Lower lobe of right lung (tissue), 2 donors: ENCODE measurements at regions not wholly inside any gene's neighbourhood (a gene's known extent, or its start where the extent isn't known, plus 50 kb on each side); places are given as distances from the start of the nearest gene placed in this dataset.
A peak's percentile ranks its signal among the peaks of the same experiment; 100 is the strongest.
"Not testable (repeated sequence)": the region's sequence is repeated elsewhere in the genome, so short reads cannot be mapped to it uniquely, and the experiment has no call there.

Experiments
- ATAC-seq, 2 donors: fragments of 200-7000 bp; cut with Tn5 transposase; one replicate each; pipeline ENCODE4 v1.9.1; 2020 to 2022; ENCODE audit warnings: mild to moderate bottlenecking in 2 of 2, moderate library complexity in 2 of 2
- DNase-seq: peaks from one replicate; pipeline ENCODE4 v3.0.0-alpha.2; 2020
- H3K27ac ChIP-seq: fragments of 200-600 bp; one replicate; pipeline ENCODE4 v1.8.0; 2022
- H3K27me3 ChIP-seq: fragments of 200-600 bp; one replicate; pipeline ENCODE4 v1.8.0; 2022; ENCODE audit warnings: low read depth
- H3K36me3 ChIP-seq: fragments of 200-600 bp; one replicate; pipeline ENCODE4 v1.8.0; 2022; ENCODE audit warnings: mild to moderate bottlenecking
- H3K4me1 ChIP-seq: fragments of 200-600 bp; one replicate; pipeline ENCODE4 v1.8.0; 2022
- H3K4me3 ChIP-seq: fragments of 200-600 bp; one replicate; pipeline ENCODE4 v1.8.0; 2022; ENCODE audit warnings: mild to moderate bottlenecking
- H3K9me3 ChIP-seq: fragments of 200-600 bp; one replicate; pipeline ENCODE4 v1.8.0; 2022
- intact Hi-C: fragments of 100-400 bp; cut with DNase I; formaldehyde crosslinking; loops from one replicate; pipeline ENCODE4 v1.11.0; 2022
- TF ChIP-seq, protein P1 (sequence below): fragments of 200-600 bp; IDR thresholded peaks from one replicate; pipeline ENCODE4 v1.8.0; 2022; ENCODE audit warnings: antibody characterized with exemption, mild to moderate bottlenecking
- donor health status: DM: no; HTN: yes; CAD: no; lungs with severe emphysema.

DNA sequence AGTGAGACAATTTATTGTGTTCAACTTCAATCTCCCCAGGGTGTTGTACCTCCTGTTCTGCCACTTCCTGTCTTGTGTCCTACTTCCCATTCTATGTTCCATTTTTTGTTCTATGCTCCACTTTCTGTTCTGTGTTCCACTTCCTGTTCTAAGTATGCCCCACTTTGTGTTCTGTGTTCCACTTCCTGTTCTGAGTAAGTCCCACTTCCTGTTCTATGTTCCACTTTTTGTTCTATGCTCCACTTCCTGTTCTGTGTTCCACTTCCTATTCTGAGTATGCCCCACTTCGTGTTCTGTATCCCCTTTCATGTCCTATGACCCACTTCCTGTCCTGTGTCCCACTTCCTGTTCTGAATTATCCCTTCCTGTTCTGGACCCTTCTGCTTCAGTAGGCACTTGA, 732.7 kb downstream of the TBC1D22A start:
- ATAC-seq (no peak), DNase-seq (no peak)
- Histone ChIP-seq H3K27ac (no peak overlapping the region), H3K9me3 (peaks cover 9% of the 10 kb centered on the region), H3K27me3 (peaks cover 5% of the 10 kb centered on the region), H3K4me3 (no peak overlapping the region), H3K4me1 (no peaks in the 10 kb centered on the region), H3K36me3 (no peaks in the 10 kb centered on the region)
- intact Hi-C loops = no loop called here
- TF ChIP-seq, protein P1, sequence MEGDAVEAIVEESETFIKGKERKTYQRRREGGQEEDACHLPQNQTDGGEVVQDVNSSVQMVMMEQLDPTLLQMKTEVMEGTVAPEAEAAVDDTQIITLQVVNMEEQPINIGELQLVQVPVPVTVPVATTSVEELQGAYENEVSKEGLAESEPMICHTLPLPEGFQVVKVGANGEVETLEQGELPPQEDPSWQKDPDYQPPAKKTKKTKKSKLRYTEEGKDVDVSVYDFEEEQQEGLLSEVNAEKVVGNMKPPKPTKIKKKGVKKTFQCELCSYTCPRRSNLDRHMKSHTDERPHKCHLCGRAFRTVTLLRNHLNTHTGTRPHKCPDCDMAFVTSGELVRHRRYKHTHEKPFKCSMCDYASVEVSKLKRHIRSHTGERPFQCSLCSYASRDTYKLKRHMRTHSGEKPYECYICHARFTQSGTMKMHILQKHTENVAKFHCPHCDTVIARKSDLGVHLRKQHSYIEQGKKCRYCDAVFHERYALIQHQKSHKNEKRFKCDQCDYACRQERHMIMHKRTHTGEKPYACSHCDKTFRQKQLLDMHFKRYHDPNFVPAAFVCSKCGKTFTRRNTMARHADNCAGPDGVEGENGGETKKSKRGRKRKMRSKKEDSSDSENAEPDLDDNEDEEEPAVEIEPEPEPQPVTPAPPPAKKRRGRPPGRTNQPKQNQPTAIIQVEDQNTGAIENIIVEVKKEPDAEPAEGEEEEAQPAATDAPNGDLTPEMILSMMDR = no peak

- H3K4me3 ChIP-seq, H3K27me3 ChIP-seq, intact Hi-C loops, DNase-seq, H3K27ac ChIP-seq, H3K36me3 ChIP-seq, H3K9me3 ChIP-seq, ATAC-seq, H3K4me1 ChIP-seq: not testable (repeated sequence)
These were observed 725.7 kb downstream of the TBC1D22A start for GRCh38 chr22:47488131-47488530.

- H3K27me3 ChIP-seq = no peaks in the 10 kb centered on the region
- peak overlapping the region; percentile 32 for H3K4me3 ChIP-seq
- no peaks in the 10 kb centered on the region for H3K36me3 ChIP-seq
- peak; percentile 52 for DNase-seq
- H3K9me3 ChIP-seq = no peaks in the 10 kb centered on the region
- TF ChIP-seq, protein P1 = no peak
- intact Hi-C loops = no loop called here
- H3K4me1 ChIP-seq = no peaks in the 10 kb centered on the region
- ATAC-seq = peak; percentile 64 to 73
- H3K27ac ChIP-seq = no peak overlapping the region
These were observed 724.3 kb downstream of the TBC1D22A start for GRCh38 chr22:47486569-47487312.

DNA sequence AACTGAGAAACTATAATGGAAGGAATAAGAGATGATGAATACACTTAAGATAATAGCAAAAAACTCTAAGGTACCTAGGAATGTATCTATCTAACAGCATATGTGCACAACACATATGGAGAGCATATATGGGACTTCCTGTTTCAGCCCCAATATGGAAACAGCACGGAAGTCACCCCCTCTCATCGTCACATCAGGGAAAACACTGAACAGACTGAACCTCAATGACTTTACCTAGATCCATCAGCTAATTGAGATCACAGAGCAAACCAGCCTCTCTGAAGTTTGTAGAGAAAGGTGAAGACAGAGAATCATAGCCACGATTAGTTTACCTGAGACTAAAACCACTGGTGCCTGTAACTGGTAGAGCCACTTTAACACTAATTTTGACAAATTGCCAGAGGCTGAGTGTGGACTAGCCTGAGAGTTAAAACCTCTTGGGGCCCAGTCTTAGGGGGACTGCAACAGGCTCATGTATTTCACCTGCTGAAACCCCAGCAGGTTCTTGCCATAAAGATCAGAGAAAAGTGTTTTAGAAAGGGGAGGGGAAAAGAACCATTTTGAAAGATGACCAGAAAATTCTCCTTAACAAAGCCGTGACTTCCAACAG, 722.6 kb downstream of the TBC1D22A start:
- ATAC-seq (peak; percentile 68 to 84), DNase-seq (no peak)
- TF ChIP-seq, protein P1 = no peak
- Histone ChIP-seq H3K9me3 (no peaks in the 10 kb centered on the region), H3K36me3 (no peaks in the 10 kb centered on the region), H3K27ac (no peak overlapping the region), H3K27me3 (no peaks in the 10 kb centered on the region), H3K4me1 (no peaks in the 10 kb centered on the region), H3K4me3 (peak overlapping the region; percentile 32)
- intact Hi-C loops = no loop called here

- intact Hi-C loops = no loop called here
- TF ChIP-seq, protein P1 = no peak
- DNase-seq = no peak
These were observed 713.8 kb downstream of the TBC1D22A start for GRCh38 chr22:47476231-47476630.

GRCh38 chr22:47474895-47475294, 712.4 kb downstream of the TBC1D22A start:
- H3K4me3 ChIP-seq = no peak overlapping the region
- intact Hi-C loops = no loop called here
- TF ChIP-seq, protein P1 = no peak

More at GRCh38 chr22:47476231-47476630, 713.8 kb downstream of the TBC1D22A start:
- Histone ChIP-seq H3K4me1 (no peaks in the 10 kb centered on the region), H3K9me3 (no peaks in the 10 kb centered on the region), H3K27ac (no peak overlapping the region), H3K27me3 (no peaks in the 10 kb centered on the region), H3K36me3 (no peaks in the 10 kb centered on the region), H3K4me3 (no peak overlapping the region)
- ATAC-seq = no peak

More at GRCh38 chr22:47474895-47475294, 712.4 kb downstream of the TBC1D22A start:
- DNase-seq (no peak), ATAC-seq (peak in 1 of 2 donors; percentile 53)
- Histone ChIP-seq H3K9me3 (no peaks in the 10 kb centered on the region), H3K4me1 (no peaks in the 10 kb centered on the region), H3K27me3 (no peaks in the 10 kb centered on the region), H3K27ac (no peak overlapping the region), H3K36me3 (no peaks in the 10 kb centered on the region)
